CD4-positive, alpha-beta T cell treated with Interleukin-12 subunit alpha and Interleukin-12 subunit beta, for 1 hour (primary cell): ENCODE measurements at regions not wholly inside any gene's neighbourhood (a gene's known extent, or its start where the extent isn't known, plus 50 kb on each side); places are given as distances from the start of the nearest gene placed in this dataset.
"Not testable (repeated sequence)": the region's sequence is repeated elsewhere in the genome, so short reads cannot be mapped to it uniquely, and the experiment has no call there.

Experiments used
- DNase-seq: peaks from one replicate; pipeline ENCODE4 v3.0.0-alpha.2; 2020

- no peak for DNase-seq
Observed at GRCh38 chr6:157727629-157728182, 95.3 kb upstream of the SNX9 start.

- no peak for DNase-seq
Observed at GRCh38 chr6:157728183-157728881, 94.7 kb upstream of the SNX9 start.

GRCh38 chr6:157731221-157731620 is 91.8 kb upstream of the SNX9 start:
- no peak for DNase-seq

GRCh38 chr6:157732007-157732406 is 91.0 kb upstream of the SNX9 start:
- no peak for DNase-seq

GRCh38 chr6:157732416-157733161 is 90.5 kb upstream of the SNX9 start:
- DNase-seq = no peak

- not testable (repeated sequence) for DNase-seq
Observed at GRCh38 chr6:157736555-157736954, 86.5 kb upstream of the SNX9 start.

GRCh38 chr6:157741321-157741947 is 81.6 kb upstream of the SNX9 start:
- no peak for DNase-seq

- no peak for DNase-seq
Observed at GRCh38 chr6:157741948-157742556, 81.0 kb upstream of the SNX9 start.

GRCh38 chr6:157744102-157744601 is 78.9 kb upstream of the SNX9 start:
- DNase-seq = no peak

- no peak for DNase-seq
Observed at GRCh38 chr6:157746897-157747296, 76.1 kb upstream of the SNX9 start.

GRCh38 chr6:157747370-157747769 is 75.7 kb upstream of the SNX9 start:
- DNase-seq = no peak

GRCh38 chr6:157748839-157749571 is 74.0 kb upstream of the SNX9 start:
- DNase-seq = no peak

- DNase-seq = not testable (repeated sequence)
Observed at GRCh38 chr6:157750973-157751372, 72.1 kb upstream of the SNX9 start.

- DNase-seq = no peak
Observed at GRCh38 chr6:157751547-157752200, 71.4 kb upstream of the SNX9 start.

GRCh38 chr6:157752879-157753278 is 70.2 kb upstream of the SNX9 start:
- DNase-seq = not testable (repeated sequence)

- no peak for DNase-seq
Observed at GRCh38 chr6:157753291-157753690, 69.8 kb upstream of the SNX9 start.

GRCh38 chr6:157753801-157754200 is 69.2 kb upstream of the SNX9 start:
- not testable (repeated sequence) for DNase-seq

GRCh38 chr6:157754351-157754750 is 68.7 kb upstream of the SNX9 start:
- DNase-seq = no peak

- no peak for DNase-seq
Observed at GRCh38 chr6:157755032-157755745, 67.9 kb upstream of the SNX9 start.

GRCh38 chr6:157755746-157756411 is 67.2 kb upstream of the SNX9 start:
- DNase-seq = peak; percentile 27
